NCI-H146 treated with DMSO at 0.1 percent for 48 hours (cell line): ENCODE measurements at regions not wholly inside any gene's neighbourhood (a gene's known extent, or its start where the extent isn't known, plus 50 kb on each side); places are given as distances from the start of the nearest gene placed in this dataset.

Experiments
- DNase-seq: peaks from one replicate; lab custom pipeline; 2025; ENCODE audit not compliant: unreplicated experiment; lab: John Stamatoyannopoulos, UW

- no peak for DNase-seq
These were observed 55.8 kb upstream of the SHC3 start for GRCh38 chr9:89234205-89235067.

DNA sequence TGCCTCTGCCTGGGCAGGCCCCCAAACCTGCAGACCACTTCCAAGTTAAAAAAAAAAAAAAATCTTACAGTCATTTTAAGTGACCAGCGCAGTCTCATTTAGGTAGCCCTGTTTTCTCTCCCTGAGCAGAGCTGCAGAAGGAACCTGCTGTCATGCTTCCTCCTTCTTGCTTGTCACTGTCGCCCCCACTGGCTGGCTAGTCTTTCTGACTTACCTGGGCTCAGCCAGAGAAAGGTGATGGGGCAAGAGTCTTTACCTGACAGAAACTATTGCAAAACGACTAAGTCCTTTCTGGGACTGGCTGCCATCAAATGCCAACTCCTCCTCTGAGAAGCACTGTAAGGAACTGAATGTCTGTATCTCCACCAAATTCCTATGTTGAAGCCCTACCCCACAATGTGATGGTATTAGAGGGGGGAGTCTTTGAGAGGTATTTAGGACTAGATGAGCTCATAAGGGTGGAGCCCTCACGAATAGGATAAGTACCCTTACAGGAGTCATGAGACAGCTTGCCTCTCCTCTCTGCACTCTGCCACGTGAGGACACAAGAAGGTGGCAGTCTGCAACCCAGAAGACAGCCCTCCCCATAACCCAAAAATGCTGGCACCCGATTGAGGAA is 58.4 kb upstream of the SHC3 start:
- no peak for DNase-seq

GRCh38 chr9:89238424-89238823 is 59.8 kb upstream of the SHC3 start:
- DNase-seq = no peak

GRCh38 chr9:89243296-89244061 is 64.9 kb upstream of the SHC3 start:
- DNase-seq = peak; percentile 7

DNA sequence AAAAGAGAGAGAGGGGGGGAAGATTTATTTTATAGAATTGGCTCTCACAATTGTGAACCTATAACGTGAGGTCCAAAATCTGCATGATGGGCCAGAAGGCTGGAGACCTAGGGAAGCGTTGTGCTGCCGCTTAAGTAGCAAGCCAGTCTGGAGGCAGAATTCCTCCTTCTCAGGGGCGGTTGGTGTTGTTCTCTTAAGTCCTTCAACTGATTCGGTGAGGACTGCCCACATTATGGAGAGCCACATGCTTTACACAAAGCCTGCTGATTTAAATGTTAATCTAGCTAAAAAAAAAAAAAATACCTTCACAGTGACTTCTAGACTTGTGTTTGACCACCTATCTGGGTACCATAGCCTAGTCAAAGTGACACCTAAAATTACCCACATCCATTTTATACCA is 64.2 kb upstream of the CKS2 start:
- DNase-seq = no peak

DNA sequence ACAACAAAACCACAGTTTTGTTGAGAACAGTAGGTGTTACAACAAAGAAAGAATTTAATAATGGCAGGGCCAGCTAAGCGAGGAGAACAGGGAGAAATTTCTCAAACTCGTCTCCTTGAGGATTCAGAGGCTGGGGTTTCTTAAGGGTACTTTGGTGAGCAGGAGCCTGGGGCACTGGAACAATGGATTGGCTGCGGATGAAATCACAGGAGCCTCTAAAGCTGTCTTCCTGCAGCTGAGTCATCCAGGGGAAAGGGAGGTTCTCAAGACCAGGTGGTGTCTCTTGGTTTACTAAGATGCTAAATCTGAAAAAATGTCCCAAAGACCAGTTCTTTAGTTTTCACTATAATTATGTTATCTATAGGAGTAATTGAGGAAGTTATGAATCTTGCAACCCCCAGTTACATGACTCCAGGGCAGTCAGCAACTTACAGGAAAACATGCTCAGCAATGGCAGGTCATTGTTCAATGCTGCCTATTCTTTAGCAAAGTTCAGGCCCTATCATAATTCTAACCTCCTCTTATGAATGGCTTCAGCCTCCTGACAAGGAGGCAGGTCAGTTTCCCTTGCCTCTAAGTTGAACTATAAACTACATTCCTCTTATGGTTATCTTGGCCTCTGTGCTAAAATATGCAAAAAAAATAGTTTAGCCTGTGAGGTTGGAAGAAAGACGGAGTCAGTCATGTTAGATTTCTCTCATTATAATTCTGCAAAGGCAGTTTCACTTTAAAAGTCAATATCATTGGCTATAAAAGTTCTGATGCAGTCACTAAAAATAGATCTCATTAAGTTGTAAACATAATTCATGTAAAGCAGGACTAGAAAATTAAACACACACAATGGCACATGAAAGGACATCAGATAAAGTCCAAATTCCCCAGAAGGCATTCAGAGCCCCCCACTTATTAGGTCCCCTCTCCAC is 63.3 kb upstream of the CKS2 start:
- DNase-seq = no peak

GRCh38 chr9:89249001-89249400 is 62.0 kb upstream of the CKS2 start:
- no peak for DNase-seq

DNA sequence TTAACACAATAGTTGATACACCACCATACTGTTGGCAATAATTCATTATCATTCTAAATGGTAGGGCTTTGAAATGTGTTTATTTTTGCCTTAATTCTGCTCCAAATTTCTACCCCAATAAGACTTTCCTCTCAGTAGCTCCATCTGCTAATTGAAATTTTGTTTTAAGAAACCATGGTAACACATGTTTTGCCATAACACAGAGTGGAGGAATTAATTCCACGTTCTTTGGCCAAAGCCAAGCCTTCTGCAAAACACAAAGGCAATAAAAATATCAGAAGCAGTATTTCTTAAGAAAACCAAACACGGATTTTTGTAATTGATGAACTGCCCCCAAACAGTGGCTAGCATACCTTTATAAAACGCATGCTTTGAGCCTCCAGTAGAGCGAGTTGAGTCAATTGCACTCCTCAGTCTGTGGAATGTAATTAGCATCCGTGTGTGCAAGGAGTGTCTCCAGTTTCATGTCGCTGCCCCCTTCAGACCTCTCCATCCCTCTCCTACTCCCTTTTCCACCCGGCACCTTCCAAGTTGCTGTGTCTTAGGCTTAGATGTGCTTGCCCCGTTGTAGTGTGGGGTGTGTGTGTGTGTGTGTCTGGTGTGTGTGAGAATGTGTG is 58.2 kb upstream of the CKS2 start:
- no peak for DNase-seq

DNA sequence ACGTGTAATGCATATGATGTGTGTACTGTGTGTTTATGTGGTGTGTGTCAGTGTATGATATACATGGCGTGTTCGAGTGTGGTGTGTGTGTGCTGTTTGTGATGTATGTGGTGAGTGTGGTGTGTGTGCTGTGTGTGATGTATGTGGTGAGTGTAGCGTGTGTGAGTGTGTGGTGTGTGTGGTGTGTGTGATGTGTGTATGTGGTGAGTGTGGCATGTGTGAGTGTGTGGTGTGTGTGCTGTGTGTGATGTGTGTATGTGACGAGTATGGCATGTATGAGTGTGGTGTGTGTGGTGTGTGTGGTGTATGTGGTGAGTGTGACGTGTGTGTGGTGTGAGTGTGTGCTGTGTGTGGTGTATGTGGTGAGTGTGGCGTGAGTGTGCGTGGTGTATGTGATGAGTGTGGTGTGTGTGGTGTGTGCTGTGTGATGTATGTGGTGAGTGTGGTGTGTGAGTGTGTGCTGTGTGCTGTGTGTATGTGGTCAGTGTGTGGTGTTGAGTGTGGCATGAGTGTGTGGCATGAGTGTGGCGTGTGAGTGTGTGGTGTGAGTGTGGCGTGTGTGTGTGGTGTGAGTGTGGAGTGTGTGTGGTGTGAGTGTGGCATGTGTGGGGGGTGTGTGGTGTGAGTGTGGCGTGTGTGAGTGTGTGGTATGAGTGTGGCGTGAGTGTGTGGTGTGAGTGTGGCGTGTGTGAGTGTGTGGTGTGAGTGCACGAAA is 56.8 kb upstream of the CKS2 start:
- DNase-seq = no peak

- DNase-seq = no peak
These were observed 56.2 kb upstream of the CKS2 start for GRCh38 chr9:89254773-89255125.

GRCh38 chr9:89256225-89256624 is 54.8 kb upstream of the CKS2 start:
- DNase-seq = no peak

- DNase-seq = no peak
These were observed 54.4 kb upstream of the CKS2 start for GRCh38 chr9:89256642-89257041.

DNA sequence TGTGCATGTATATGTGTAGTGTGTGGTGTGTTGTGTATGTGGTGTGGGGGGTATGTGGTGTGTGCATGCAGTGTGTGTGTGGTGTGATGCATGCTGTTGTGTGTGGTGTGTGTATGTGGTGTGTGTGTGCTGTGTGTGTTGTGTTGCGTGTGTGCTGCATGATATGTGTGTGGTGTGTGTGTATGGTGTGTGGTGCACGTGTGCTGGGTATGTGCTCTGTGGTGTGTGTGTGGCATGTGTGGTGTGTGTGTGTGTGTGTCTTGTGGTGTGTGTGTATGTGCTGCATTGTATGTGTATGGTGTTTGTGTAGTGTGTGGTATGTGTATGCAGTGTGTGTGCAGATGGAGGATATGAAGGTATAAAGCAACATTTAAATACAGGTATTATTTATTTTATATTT is 50.5 kb upstream of the CKS2 start:
- no peak for DNase-seq
